CMK (cell line): ENCODE measurements at regions not wholly inside any gene's neighbourhood (a gene's known extent, or its start where the extent isn't known, plus 50 kb on each side); places are given as distances from the start of the nearest gene placed in this dataset.
"Not testable (repeated sequence)": the region's sequence is repeated elsewhere in the genome, so short reads cannot be mapped to it uniquely, and the experiment has no call there.

Source experiments
- DNase-seq: peaks from one replicate; pipeline ENCODE4 v3.0.0-alpha.2; 2010; ENCODE audit warnings: low read depth

DNA sequence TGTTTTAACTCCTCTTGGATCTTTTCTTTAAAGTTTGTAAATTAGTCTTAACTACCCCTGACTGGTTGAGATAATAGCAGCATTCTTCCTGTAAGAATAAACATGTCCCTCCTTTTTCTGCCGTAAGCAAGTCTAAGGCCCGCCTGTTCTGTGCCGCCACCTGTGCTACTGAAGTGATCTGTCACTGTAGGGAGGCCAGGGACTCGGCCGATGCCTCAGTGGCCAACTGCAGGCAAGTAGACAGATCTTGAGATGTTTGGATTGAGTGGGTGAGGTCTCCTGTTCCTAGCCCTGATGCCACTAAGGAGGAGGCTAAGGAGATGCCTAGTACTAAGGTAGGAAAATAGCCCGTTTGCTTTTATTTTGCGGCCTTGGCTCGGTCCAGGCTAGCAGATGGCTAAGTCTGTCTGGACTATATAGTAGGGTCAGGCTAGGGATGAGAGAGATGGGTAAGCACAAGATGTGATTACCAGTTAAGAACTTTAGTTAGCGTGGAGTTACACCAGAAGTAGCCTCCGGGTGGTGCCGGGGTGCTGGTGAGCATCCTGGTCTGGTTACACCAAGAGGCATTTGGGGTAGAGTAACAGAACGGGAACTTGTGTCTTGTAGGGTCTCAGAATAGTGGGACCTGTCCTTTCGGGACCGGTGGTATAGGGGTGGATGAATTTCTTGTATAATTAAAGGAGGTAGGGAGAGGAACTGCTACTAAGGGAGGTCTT is 584.2 kb downstream of the SUCLG1 start:
- DNase-seq, result no peak

DNA sequence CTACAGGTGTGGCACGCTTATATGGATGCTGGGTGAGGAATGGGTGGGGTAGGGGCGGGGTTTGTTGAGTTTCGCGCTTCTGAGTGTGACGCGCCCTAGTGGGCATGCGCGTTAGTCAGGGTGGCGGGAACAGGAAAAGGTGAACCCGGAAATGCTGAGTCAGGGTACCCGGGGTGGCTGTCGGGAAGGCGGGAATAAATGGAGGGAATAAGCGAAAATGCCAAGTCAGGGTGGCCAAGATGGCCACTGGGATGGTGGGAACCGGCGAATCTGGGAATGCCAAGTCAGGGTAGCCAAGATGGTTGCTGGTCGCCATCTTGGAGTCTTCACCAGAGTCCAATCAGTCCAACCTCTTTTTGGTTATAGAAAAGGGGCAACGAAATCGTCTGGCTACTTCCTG is 585.0 kb downstream of the SUCLG1 start:
- no peak for DNase-seq

DNA sequence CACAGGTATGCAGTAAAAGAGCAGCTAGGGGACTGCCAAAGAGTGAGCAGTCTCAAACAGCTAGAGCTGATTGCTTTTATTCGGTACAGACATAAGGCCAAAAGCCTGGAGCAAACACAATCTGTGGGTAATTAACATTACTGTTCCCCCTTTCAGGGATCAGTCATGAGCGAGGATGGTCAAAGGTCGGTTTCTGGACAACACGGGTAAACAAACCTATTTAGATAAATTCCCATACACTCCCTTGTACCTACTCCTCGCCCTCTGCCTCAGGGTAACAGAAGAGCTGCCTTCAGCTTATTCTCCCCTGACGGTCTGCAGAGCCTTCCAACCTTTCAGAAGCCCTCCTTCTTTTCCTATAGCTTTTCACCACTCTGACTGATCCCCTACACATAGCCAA is 586.0 kb downstream of the SUCLG1 start:
- DNase-seq, result no peak

DNA sequence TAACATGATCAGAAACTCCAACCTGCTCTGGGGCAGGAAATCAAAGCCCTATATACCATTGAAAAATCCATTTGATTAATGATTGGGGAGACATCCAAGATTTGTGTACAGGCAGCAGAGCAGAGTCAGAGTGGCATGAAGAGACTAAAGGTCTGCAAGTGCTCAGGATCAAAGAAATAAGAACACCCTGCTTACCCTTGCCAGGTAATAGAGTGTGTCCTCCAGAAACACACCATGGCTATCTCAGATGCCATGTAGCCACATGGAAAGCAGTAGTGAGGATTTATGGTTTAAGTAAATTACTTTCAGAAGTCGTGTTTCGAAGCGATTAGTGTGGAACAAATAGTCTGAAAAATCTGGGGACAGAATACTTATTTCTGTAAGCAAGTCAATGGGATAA is 592.9 kb downstream of the SUCLG1 start:
- DNase-seq, result no peak

DNA sequence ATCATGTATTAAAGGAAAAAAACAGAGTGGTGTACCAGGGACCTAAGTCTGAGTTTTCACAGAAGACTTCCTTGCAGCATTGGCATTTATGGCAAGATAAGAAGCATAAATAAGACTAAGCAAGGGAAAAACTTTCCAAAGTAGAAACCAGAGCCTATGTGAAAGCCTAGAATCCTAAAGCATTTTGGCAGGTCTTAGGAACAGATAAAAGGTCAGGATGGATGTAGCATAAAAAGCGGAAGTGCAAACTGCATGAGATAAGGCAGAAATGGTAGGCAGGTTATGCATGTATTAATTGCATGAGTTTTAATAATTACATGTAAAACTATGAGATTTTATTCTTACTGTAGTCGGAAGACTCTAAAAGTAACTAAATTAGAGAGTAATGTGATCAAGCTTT is 596.5 kb downstream of the SUCLG1 start:
- DNase-seq, result no peak

DNA sequence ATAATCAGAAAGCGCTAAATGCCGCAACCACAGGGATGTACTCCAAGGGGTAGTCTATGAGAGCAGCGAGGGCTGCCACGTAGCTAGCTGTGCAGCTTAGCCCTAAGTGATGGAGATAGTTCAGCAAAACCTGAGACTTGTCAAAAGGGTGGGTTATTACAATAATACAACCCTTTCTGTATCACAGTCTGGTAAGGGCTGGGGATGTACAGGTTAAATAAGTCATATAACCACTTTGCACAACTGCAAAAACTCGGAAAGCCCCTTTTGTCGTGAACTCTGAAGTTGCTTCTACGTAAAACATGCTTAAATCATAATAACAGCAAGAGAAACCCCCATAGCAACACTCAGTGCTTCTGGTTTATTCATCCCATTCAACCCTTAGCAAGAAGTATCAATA is 598.8 kb downstream of the SUCLG1 start:
- no peak for DNase-seq

DNA sequence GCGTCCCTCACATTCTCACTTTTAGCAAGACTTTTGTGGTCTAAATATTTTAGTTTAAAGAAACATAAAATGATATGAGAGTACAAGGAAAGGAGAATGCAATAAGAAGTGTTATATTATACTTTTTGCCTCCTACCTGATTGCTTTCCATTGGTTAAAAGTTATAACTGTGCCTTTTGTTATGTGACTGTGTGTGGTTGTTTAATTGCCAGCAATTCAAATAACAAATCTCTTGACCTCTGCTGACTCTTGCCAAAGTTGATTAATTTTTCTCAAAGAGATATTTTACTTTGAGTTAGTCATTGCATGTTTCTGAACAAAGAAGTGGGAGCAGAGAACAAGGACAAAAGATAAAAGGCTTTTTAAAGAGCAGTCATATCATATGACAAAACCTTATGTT is 599.5 kb downstream of the SUCLG1 start:
- DNase-seq, result no peak

DNA sequence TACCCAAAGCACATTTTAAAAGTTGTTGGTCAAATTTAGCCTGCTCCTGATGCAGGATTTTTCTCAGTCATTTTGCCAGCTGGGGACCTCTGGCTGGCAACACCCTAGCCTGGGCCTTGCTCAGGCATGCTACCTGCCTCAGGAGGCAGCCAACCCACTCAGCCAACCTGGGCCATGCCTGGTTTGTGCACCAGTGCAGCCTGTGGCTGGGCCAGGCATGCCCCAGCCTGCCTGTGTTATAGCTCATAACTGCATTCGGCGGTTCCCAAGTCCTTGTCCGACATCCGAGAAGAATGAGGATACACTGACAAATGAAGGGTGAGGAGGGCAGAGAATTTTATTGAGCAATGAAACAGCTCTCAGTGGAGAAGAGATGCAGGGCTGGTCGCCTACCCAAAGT is 608.0 kb downstream of the SUCLG1 start:
- no peak for DNase-seq

DNA sequence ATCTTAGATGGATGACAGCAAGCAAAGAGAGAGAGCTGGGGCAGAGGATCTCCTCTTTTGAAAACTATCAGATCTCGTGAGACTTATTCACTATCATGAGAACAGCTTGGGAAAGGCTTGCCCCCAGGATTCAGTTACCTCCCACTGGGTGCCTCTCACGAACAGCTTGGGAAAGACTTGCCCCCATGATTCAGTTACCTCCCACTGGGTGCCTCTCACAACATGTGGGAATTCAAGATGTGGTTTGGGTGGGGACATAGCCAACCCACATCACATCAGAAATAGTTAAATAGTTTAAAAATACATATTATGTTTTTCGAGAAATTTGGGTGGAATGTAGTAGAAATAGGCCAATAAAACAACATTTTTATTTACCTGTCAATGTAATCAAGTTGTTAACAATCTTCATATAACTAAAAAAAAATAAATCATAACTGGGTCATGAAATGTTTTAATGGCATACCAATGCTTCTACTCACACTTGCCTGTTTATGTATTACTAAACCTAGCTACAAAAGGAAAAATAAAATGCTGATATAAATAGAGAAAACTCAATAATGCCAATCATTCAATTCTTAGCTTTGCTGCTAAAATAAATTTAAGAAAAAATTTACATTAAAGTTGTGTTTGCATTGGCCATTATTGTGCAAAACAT is 608.9 kb downstream of the SUCLG1 start:
- no peak for DNase-seq

DNA sequence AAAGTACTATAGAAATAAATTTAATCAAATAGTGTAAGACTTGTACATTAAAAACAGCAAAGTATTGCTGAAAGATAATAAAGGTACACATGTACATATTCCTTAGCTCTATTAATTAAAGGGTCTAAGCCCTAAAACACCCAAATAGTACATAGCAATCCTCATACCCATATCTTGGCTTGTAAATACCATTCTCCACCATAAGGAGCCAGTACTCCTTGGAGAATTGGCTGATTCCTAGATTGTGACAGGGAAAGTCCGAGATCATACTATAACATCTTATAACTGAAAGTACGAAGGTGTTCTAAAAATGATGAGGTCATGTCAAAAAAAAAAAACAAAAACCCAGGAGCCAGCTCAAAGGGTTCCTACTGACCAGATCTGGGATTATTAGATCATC is 614.6 kb downstream of the SUCLG1 start:
- DNase-seq, result no peak

DNA sequence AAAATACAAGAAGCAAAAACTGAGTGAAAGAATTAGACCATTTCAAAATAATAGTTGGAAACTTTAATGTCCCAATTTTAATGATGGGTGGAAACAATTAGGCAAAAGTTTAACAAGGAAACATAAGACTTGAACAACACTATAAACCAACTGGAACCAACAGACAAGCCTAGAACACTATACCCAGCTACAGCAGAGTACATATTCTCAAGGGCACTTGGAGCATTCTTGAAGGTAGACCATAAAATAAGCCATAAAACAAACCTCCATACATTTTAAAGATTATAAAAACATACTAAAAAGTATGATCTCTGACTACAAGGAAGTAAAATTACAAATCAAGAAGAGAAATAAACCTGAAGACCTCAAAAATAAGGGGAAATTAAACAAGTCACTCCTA is 616.7 kb downstream of the SUCLG1 start:
- no peak for DNase-seq

DNA sequence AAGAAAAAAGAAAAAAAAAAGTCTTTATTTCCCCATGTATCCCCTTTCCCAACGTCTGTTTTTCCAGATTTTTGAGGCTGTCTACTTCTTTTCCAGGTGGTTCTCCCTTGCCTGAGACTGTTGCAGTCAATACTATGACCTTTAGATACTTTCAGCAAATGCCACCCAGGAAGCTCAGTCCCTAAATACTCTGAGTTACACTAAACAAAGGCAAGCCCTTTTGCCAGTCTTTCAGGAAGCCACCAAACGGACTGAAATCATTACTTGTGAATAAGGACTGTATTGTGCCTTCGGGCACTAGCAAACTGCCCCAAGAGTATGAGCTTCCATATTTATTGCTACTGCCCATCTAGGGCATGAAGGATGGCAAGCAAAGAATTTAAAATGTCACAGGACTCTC is 621.3 kb downstream of the SUCLG1 start:
- no peak for DNase-seq

DNA sequence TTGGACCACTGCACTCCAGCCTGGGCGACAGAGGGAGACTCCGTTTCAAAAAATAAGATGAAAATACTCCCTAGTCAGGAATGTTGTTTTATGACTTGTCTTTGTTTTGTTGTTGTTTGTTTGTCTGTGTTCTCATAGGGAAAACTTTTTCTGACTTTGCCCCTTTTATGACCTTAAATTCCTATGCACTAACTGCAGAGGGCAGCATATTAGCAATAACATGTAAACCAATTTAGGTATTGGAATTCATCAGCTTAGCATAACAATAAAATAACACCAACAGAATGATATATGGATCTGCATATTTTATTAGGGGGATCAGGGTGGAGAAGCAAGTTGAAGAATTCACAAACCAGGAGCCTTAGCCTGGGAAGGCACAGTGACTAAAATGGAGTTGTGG is 631.5 kb downstream of the SUCLG1 start:
- no peak for DNase-seq

DNA sequence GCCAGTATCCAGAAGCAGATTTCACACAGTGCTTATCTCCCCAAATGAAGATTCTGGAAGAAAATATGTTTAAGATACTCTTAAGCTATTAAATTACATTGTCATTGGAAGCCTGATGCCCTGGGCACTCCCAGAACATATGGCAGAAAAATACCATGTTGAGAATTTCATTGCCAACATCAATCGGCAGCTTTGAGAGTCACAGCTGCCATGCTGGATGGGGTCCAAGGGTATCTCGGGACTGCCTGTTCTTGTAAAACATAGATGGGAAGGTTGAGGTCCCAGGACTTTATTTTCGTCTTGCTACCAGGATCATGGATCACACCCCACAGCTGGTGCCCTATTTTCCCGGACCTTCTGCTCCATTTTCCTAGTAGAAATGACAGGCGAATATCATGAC is 632.5 kb downstream of the SUCLG1 start:
- no peak for DNase-seq

DNA sequence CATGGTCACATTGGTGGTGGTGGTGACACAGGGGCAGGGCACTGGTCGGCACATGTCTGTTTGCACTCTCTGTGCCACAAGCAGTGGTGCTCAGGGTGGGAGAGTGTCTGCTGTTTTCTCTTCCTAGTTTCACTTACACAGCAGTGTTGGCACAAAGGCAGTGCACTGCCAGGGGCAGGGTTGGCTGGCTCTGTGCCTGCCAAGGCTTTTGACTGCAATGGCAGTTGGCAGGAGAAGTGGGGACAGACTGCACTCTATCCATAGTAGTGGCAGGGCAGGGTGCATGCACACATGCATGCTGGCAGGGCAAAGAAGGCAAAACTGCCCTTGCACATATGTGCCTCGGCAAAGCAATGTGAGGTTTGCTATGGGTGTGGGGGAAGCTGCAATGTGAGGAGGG is 635.9 kb downstream of the SUCLG1 start:
- DNase-seq, result no peak

DNA sequence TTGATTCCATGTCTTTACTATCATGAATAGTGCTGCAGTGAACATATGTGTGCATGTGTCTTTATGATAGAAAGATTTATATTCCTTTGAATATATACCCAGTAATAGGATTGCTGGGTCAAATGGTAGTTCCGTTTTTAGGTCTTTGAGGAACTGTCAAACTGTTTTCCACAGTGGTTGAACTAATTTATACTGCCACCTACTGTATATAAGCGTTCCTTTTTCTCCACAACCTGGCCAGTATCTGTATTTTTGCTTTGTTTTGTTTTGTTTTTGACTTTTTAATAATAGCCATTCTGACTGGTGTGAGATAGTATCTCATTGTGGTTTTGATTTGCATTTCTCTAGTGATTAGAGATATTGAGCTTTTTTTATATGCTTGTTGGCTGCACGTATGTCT is 641.6 kb downstream of the SUCLG1 start:
- DNase-seq, result no peak

DNA sequence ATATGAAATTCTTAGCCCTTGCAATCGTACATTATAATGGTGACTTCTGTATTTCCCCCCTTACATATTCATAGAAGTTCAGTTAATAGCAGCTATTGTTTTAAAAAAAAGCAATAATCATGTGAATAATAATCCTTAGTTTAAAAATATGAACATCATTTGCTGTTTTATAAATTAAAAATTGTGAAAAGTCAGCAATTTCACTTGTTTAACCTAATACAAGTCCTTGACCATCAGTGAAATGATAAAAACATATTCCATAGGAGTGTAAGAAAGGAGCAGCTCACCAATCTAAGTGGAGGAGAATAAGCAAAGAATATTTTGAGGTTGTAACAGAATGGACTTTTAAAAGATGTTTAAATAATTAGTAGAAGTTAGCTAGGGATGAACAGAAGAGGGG is 650.2 kb downstream of the SUCLG1 start:
- no peak for DNase-seq

DNA sequence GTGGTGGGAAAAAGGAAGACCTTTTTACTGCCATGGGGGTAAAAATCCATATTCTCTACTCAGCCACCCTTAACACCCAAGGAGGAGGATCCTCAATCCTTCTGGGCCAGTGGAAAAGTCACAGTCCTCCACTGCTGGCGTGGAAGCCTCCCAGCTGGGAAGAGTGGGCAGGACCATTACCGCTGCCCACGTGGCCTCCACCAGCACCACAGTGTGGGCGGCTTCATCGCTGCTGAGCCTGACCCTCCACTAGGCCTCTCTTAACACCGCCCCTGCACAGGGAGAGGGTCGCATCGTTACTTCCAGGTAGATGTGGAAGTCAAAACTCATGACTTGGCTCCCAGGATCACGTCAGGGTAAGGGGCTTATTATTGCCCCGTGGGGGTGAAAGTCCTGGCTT is 656.5 kb downstream of the SUCLG1 start:
- DNase-seq, result no peak

DNA sequence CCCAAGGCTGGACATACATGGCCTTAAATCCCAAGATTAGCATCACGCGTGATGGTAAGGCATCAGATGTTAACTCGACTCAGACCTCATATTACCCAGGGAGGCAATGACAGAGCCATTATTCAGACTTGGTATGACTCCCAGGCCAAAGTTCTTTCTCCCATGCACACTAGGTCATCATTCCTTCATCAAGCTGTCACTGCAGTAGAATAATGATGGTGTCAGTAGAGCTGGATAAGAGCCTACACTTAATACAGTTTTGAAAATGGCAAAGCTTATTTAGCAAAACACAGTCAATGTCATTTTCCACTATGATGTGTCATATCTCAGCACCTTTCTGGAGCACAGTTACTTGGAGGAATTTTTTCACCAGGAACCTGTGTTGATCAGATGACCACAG is 663.3 kb downstream of the SUCLG1 start:
- no peak for DNase-seq

DNA sequence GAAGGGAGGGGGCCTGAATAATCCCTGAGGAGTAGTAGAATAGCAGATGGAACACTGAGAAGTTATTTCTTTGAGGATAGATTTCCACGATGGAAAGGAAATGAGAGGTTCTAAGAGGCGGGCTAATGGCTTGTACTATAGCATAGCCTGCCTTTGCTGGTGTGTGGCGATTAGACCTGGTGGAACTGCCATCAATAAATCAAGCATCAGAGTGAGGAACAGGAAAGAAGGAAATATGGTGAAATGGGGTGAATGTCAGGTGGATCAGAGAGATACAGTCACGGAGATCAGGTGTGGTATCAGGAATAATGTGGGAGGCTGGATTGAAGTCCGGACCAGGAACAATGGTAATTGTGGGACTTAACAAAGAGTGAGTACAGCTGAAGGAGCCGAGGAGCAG is 668.6 kb downstream of the SUCLG1 start:
- not testable (repeated sequence) for DNase-seq

DNA sequence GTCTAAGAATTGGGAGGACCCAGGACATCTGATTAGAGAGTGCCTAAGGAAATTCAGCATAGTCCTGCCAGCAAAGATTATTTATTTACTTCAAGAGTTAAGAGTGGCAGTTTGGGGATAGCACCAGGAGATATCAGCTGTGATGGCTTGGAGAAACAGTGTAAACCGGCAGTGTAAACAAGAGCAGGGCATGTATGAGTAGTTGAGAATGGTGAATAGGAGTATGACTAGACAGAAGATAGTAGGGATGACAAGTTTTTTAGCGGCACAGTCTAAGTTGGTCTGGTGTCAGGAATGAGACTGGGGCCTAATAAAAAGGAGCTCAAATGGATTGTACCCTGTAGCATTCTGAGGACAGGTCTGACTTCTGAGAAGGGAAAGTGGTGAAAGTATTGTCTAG is 669.4 kb downstream of the SUCLG1 start:
- DNase-seq, result not testable (repeated sequence)

DNA sequence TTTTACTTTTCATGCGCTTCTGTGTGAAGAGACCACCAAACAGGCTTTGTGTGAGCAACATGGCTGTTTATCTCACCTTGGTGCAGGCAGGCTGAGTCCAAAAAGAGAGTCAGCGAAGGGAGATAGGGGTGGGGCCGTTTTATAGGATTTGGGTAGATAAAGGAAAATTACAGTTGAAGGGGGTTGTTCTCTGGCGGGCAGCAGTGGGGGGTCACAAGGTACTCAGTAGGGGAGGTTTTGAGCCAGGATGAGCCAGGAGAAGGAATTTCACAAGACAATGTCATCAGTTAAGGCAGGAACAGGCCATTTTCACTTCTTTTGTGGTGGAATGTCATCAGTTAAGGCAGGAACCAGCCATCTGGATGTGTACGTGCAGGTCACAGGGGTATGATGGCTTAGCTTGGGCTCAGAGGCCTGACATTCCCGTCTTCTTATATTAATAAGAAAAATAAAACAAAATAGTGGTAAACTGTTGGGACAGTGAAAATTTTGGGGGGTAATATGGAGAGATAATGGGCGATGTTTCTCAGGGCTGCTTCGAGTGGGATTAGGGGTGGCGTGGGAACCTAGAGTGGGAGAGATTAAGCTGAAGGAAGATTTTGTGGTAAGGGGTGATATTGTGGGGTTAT is 670.0 kb downstream of the SUCLG1 start:
- DNase-seq, result not testable (repeated sequence)

DNA sequence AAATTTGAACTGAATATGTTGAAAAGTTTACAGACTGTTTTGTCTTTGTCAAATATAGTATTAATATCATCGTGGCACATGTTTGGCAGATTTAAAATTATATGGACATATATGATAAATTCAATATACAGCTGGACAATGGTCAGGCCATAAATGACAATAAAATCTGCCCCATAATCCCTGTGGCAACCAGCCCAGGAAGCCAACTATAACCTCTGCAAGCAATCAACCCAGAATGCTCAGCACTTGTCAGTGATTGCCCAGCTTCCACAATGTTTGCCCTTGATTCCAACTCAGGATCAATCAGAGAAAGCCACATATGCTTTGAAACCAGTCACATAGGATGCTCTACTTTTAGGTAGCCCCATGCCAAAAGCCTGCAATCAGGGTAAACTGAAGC is 671.9 kb downstream of the SUCLG1 start:
- DNase-seq, result no peak

DNA sequence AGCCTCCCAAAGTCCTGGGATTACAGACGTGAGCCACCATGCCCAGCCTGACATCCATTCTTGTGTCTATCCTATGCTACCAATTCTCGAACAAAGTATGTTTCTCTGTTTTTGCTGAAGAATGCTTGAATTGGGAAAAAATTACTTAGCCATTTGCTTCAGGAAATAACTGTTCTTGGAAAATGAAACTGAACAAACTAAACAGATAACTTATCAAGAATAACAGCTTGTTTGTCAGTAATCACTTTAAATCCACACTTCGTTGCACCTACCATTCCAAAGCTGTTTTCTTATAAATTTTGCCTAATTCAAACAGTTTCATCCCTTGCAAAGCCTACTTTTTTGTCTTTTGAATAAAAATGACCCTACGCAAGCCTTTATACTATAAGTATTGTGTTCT is 672.9 kb downstream of the SUCLG1 start:
- DNase-seq, result no peak
